ENCODE measurements at regions not wholly inside any gene's neighbourhood (a gene's known extent, or its start where the extent isn't known, plus 50 kb on each side); places are given as distances from the start of the nearest gene placed in this dataset.

GRCh38 chr1:189682591-189682990 is 795.1 kb downstream of the BRINP3 start:
- H3K27ac ChIP-seq (ENCODE audit: low read length): no peak overlapping the region
- DNase-seq: no peak
- TF ChIP-seq EZH2phosphoT487 (IDR thresholded peaks at IDR 0.05; ENCODE audit: low read length) (no peak), EZH2 (optimal IDR thresholded peaks at IDR 0.05; ENCODE audit: low read depth, low read length) (no peak), CTCF (IDR thresholded peaks at IDR 0.05; ENCODE audit: low read length) (no peak)

GRCh38 chr1:189686288-189686687 is 791.4 kb downstream of the BRINP3 start:
- no peaks in the 10 kb centered on the region for H3K9me3 ChIP-seq (replicated peaks; ENCODE audit: insufficient read depth, low read length)
- no peaks in the 10 kb centered on the region for H3K36me3 ChIP-seq (replicated peaks; ENCODE audit: insufficient read depth, low read length)
- no peak overlapping the region for H2AFZ ChIP-seq (ENCODE audit: low read length)
- H3K27ac ChIP-seq (ENCODE audit: low read length): no peak overlapping the region
- no peaks in the 10 kb centered on the region for H3K79me2 ChIP-seq (ENCODE audit: low read length)
- no peaks in the 10 kb centered on the region for H3F3A ChIP-seq (ENCODE audit: insufficient read depth, low read length)
- H3K9me2 ChIP-seq (replicated peaks; ENCODE audit: insufficient read depth, low read length): no peaks in the 10 kb centered on the region
- H4K20me1 ChIP-seq (ENCODE audit: insufficient read depth, low read length): no peaks in the 10 kb centered on the region
- TF ChIP-seq EZH2phosphoT487 (IDR thresholded peaks at IDR 0.05; ENCODE audit: low read length): no peak
- no peak for TF ChIP-seq EZH2 (optimal IDR thresholded peaks at IDR 0.05; ENCODE audit: low read depth, low read length)
- no peak for TF ChIP-seq CTCF (IDR thresholded peaks at IDR 0.05; ENCODE audit: low read length)
- H3K4me2 ChIP-seq (ENCODE audit: low read depth, low read length): no peak overlapping the region
- H3K9ac ChIP-seq (ENCODE audit: low read length): no peak overlapping the region
- no peaks in the 10 kb centered on the region for H3K27me3 ChIP-seq (replicated peaks; ENCODE audit: insufficient read depth, low read length)
- no peak overlapping the region for H3K4me3 ChIP-seq (ENCODE audit: low read length)
- H3K4me1 ChIP-seq (ENCODE audit: low read length): no peaks in the 10 kb centered on the region
- no peak for DNase-seq

More at GRCh38 chr1:189682591-189682990, 795.1 kb downstream of the BRINP3 start:
- H3F3A ChIP-seq (ENCODE audit: insufficient read depth, low read length): no peaks in the 10 kb centered on the region
- H3K4me3 ChIP-seq (ENCODE audit: low read length): no peak overlapping the region
- no peaks in the 10 kb centered on the region for H3K36me3 ChIP-seq (replicated peaks; ENCODE audit: insufficient read depth, low read length)
- no peaks in the 10 kb centered on the region for H3K9me3 ChIP-seq (replicated peaks; ENCODE audit: insufficient read depth, low read length)
- no peak overlapping the region for H2AFZ ChIP-seq (ENCODE audit: low read length)
- H3K4me2 ChIP-seq (ENCODE audit: low read depth, low read length): no peak overlapping the region
- H3K79me2 ChIP-seq (ENCODE audit: low read length): no peaks in the 10 kb centered on the region
- no peaks in the 10 kb centered on the region for H4K20me1 ChIP-seq (ENCODE audit: insufficient read depth, low read length)
- H3K27me3 ChIP-seq (replicated peaks; ENCODE audit: insufficient read depth, low read length): no peaks in the 10 kb centered on the region
- no peaks in the 10 kb centered on the region for H3K4me1 ChIP-seq (ENCODE audit: low read length)
- no peaks in the 10 kb centered on the region for H3K9me2 ChIP-seq (replicated peaks; ENCODE audit: insufficient read depth, low read length)
- no peak overlapping the region for H3K9ac ChIP-seq (ENCODE audit: low read length)

- DNase-seq: no peak
- no peak overlapping the region for H2AFZ ChIP-seq (ENCODE audit: low read length)
- H3K79me2 ChIP-seq (ENCODE audit: low read length): no peaks in the 10 kb centered on the region
- H4K20me1 ChIP-seq (ENCODE audit: insufficient read depth, low read length): no peaks in the 10 kb centered on the region
- no peak overlapping the region for H3K4me3 ChIP-seq (ENCODE audit: low read length)
- H3K9me3 ChIP-seq (replicated peaks; ENCODE audit: insufficient read depth, low read length): no peaks in the 10 kb centered on the region
- H3K4me2 ChIP-seq (ENCODE audit: low read depth, low read length): no peak overlapping the region
- H3K4me1 ChIP-seq (ENCODE audit: low read length): no peaks in the 10 kb centered on the region
- no peak overlapping the region for H3K9ac ChIP-seq (ENCODE audit: low read length)
- no peak overlapping the region for H3K27ac ChIP-seq (ENCODE audit: low read length)
- no peaks in the 10 kb centered on the region for H3K27me3 ChIP-seq (replicated peaks; ENCODE audit: insufficient read depth, low read length)
- no peaks in the 10 kb centered on the region for H3K9me2 ChIP-seq (replicated peaks; ENCODE audit: insufficient read depth, low read length)
- TF ChIP-seq CTCF (IDR thresholded peaks at IDR 0.05; ENCODE audit: low read length) (no peak), EZH2 (optimal IDR thresholded peaks at IDR 0.05; ENCODE audit: low read depth, low read length) (no peak)
- no peaks in the 10 kb centered on the region for H3K36me3 ChIP-seq (replicated peaks; ENCODE audit: insufficient read depth, low read length)
- H3F3A ChIP-seq (ENCODE audit: insufficient read depth, low read length): no peaks in the 10 kb centered on the region
Observed at GRCh38 chr1:189693140-189693539, 784.5 kb downstream of the BRINP3 start.

Data from MM.1S (cell line).